ENCODE measurements at regions not wholly inside any gene's neighbourhood (a gene's known extent, or its start where the extent isn't known, plus 50 kb on each side); places are given as distances from the start of the nearest gene placed in this dataset.
A peak's percentile ranks its signal among the peaks of the same experiment; 100 is the strongest.

GRCh38 chr16:48462106-48462740 lies 77.0 kb upstream of the SIAH1 start:
- in situ Hi-C loops (cut with MboI; ENCODE audit: low pct_unique_long_range_greater_than_20kb, low sequenced_read_pairs, unreplicated experiment), result no loop called here
- TF ChIP-seq, protein P1, sequence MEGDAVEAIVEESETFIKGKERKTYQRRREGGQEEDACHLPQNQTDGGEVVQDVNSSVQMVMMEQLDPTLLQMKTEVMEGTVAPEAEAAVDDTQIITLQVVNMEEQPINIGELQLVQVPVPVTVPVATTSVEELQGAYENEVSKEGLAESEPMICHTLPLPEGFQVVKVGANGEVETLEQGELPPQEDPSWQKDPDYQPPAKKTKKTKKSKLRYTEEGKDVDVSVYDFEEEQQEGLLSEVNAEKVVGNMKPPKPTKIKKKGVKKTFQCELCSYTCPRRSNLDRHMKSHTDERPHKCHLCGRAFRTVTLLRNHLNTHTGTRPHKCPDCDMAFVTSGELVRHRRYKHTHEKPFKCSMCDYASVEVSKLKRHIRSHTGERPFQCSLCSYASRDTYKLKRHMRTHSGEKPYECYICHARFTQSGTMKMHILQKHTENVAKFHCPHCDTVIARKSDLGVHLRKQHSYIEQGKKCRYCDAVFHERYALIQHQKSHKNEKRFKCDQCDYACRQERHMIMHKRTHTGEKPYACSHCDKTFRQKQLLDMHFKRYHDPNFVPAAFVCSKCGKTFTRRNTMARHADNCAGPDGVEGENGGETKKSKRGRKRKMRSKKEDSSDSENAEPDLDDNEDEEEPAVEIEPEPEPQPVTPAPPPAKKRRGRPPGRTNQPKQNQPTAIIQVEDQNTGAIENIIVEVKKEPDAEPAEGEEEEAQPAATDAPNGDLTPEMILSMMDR (IDR thresholded peaks at IDR 0.05; ENCODE audit: extremely low read depth, insufficient read depth, missing control alignments), result no peak
- no peak for DNase-seq (ENCODE audit: low spot score)

DNA sequence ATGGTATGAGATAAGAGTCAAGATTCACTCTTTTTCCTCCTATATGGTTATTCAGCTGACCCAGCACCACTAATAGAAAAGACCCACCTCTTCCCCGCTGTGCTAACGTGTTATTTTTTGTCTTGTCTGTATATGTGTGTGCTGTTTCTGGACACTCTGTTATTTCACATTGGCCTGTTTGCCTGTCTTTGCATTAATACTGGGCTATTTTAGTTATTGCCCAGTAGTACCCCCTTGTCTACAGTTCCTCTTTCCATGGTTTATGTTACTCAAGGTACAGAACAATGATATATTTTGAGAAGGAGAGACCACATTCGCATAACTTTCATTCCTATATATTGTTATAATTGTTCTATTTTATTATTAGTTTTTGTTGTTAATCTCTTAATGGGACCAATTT lies 74.0 kb upstream of the SIAH1 start:
- TF ChIP-seq, protein P1 (IDR thresholded peaks at IDR 0.05; ENCODE audit: extremely low read depth, insufficient read depth, missing control alignments), result no peak
- in situ Hi-C loops (cut with MboI; ENCODE audit: low pct_unique_long_range_greater_than_20kb, low sequenced_read_pairs, unreplicated experiment), result no loop called here
- DNase-seq (ENCODE audit: low spot score), result peak; percentile 33

DNA sequence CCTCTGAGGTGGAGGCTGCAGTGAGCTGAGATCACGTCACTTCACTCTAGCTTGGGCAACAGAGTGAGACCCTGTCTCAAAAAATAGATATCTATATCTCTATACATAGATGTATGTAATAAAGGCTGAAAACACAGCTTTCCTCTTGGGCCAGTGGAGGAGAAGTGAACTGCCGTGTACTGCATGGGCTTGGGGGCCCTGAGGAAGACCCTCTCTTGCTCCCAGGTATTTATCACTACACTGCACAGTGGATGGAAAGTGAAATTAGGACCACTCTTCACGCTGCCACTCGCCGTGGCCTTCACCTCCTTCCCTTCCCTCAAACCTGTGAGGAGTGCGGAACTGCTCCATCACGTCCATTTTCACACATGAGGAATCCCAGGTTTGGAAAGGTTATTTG lies 68.8 kb upstream of the SIAH1 start:
- TF ChIP-seq, protein P1 (IDR thresholded peaks at IDR 0.05; ENCODE audit: extremely low read depth, insufficient read depth, missing control alignments), result no peak
- no peak for DNase-seq (ENCODE audit: low spot score)
- in situ Hi-C loops (cut with MboI; ENCODE audit: low pct_unique_long_range_greater_than_20kb, low sequenced_read_pairs, unreplicated experiment), result no loop called here

DNA sequence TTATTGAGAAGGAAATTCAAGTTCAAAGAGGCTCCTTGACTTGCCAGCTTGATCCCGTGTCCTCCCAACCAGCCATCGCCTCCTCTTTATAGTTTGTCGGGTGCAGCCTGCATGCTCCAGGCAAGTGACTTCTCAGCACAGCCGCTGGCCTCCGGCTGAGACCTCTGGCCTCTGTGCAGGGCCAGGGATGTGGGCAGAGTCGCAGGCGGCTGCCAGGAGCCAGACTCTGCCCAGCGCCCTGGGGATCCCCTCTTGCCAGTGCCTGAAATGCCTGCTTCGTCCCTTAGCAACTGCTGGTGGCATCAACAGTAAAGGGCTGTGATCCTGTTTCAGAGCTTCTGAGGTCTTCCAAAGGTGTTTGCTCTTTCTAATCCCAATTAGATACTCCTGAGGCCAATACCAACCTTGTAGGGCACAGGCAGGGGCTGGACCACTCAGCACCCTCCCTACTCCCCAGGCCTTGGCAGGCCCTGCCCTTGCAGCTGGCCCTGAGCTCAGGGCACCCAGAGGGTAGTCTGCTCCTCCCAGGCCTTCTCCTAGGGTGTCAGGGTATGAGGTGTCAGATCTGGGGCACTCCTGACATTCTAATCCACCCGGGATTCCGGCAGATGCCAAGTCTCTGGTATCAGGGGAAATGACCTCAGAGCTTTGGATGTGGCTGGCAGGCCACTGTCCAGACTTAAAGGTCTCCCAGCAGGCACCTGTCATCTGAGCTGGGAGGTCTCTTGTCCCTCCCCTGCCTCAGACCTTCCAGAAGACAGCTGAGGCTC lies 68.0 kb upstream of the SIAH1 start:
- TF ChIP-seq, protein P1 (IDR thresholded peaks at IDR 0.05; ENCODE audit: extremely low read depth, insufficient read depth, missing control alignments), result no peak
- DNase-seq (ENCODE audit: low spot score), result no peak
- in situ Hi-C loops (cut with MboI; ENCODE audit: low pct_unique_long_range_greater_than_20kb, low sequenced_read_pairs, unreplicated experiment), result no loop called here

DNA sequence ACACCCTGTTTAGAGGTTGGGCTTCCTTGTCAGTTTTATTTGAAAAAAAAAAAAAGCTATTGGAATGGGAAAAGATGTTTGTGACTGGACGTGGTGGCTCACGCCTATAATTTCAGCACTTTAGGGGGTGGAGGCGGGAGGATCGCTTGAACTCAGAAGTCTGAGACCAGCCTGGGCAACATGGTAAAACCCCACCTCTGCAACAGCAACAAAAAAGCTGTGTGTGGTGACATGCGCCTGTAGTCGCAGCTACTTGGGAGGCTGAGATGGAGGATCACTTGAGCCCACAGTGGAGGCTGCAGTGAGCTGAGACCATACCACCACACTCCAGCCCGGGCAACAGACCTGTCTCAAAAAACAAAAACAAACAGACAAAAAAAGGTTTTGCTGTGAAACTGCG lies 66.1 kb upstream of the SIAH1 start:
- TF ChIP-seq, protein P1 (IDR thresholded peaks at IDR 0.05; ENCODE audit: extremely low read depth, insufficient read depth, missing control alignments), result no peak
- DNase-seq (ENCODE audit: low spot score), result no peak
- in situ Hi-C loops (cut with MboI; ENCODE audit: low pct_unique_long_range_greater_than_20kb, low sequenced_read_pairs, unreplicated experiment), result no loop called here

GRCh38 chr16:48450367-48450766 lies 65.2 kb upstream of the SIAH1 start:
- in situ Hi-C loops (cut with MboI; ENCODE audit: low pct_unique_long_range_greater_than_20kb, low sequenced_read_pairs, unreplicated experiment), result no loop called here
- TF ChIP-seq, protein P1 (IDR thresholded peaks at IDR 0.05; ENCODE audit: extremely low read depth, insufficient read depth, missing control alignments), result no peak
- DNase-seq (ENCODE audit: low spot score), result no peak
